Fibroblast of skin of right quadriceps (primary cell): ENCODE measurements at regions not wholly inside any gene's neighbourhood (a gene's known extent, or its start where the extent isn't known, plus 50 kb on each side); places are given as distances from the start of the nearest gene placed in this dataset.

Source experiments
- DNase-seq: peaks from one replicate; pipeline ENCODE4 v3.0.0-alpha.2; 2013

DNA sequence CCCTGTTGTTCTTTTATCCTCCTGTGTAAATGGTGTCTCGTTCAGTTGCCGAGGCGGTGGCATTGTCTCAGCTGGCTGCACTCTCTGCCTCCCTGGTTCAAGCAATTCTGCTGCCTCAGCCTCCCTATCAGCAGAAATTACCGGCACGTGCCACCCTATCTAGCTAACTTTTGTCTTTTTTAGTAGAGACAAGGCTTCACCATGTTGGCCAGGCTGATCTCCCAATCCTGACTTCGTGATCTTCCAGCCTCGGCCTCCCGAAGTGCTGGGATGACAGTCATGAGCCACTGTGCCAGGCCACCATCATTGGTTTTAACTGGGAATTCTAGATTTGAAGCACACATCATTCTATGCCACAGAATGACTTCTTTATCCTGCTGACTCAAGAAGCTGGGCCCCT is 175.3 kb upstream of the ALG10B start:
- no peak for DNase-seq

DNA sequence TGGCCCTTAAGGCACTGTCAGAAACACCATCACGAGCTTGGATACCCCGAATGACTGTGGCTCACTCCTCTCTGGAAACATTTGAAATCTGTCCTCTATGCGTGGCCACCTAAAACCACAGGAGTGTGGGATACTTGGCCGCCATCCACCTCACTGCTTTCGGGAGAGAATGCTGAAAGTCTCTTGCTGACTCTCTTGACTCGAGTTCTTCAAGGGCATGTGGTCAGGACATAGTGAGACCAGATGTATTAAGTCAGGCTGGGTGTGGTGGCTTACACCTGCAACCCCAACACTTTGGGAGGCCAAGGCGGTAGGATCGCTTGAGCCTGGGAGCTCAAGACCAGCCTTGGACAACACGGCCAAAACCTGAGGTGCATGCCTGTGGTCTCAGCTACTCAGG is 174.7 kb upstream of the ALG10B start:
- no peak for DNase-seq

DNA sequence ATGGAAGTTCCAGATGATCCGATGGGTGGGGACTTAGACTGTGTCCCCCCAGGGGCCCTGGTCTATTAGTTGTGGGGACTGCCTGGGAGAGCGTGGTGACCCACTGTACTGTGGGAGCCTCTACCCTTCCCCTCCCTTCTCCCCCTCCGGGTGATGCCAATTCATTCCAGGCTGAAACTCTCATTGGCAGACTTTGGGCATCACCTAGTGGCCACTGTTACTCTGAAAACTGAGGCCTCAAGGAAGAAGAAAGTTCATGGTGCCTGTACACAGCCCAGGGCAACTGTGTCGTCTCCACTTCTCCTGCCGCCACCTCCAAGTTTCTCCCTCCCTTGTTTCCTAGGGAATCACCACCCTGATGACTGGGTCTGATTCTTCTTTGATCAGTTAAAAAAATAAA is 173.6 kb upstream of the ALG10B start:
- no peak for DNase-seq

DNA sequence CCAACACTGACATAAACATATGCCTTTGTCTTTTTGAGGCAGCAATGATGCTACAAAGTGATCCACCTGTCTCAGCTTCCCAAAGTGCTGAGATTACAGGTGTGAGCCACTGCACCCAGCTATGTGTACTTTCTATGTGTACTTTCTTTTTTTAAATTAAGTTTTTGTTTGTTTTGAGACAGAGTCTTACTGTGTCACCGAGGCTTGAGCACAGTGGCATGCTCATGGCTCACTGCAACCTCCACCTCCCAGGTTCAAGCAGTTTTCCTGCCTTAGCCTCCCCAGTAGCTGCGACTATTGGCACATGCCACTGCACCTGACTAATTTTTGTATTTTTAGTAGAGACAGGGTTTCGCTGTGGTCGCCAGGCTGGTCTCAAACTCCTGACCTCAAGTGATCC is 172.5 kb upstream of the ALG10B start:
- DNase-seq = no peak

DNA sequence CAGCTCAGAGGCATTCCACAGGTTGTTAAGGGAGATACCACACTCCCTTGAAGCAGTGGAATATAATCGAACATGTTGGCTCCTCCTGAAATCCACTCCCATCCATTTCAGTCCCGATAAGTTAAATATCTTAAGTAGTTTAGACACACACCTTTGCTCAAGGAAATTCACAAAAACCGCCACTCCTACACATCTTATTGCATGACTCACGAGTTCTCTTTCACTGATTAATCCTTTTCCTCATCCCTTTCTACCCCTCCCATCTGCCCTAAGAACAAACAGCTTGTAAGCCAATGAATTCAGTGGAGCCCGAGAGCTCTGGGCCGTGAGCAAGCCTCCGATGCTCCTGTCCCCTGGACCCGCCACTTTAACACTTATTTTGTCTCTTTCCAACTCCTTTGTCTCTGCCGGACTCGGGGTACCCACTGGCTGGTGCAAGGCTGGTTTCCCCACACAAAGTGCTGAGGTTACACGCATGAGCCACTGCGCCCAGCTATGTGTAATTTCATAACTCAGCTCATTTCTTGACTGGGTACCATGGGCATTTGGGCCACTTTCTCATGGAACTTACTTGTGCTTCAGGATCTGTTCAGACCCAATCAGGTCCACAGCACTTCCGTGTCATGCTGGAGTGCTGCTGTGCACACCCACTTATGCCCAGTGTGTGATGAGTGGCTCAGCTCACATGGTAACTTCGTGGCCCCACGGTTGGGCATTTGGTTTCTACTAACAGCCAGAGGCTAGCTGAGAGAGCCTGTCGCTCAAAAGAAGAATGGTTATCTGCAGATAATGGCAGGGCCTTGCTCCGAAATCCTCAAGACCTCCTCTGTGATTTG is 171.8 kb upstream of the ALG10B start:
- DNase-seq = no peak

DNA sequence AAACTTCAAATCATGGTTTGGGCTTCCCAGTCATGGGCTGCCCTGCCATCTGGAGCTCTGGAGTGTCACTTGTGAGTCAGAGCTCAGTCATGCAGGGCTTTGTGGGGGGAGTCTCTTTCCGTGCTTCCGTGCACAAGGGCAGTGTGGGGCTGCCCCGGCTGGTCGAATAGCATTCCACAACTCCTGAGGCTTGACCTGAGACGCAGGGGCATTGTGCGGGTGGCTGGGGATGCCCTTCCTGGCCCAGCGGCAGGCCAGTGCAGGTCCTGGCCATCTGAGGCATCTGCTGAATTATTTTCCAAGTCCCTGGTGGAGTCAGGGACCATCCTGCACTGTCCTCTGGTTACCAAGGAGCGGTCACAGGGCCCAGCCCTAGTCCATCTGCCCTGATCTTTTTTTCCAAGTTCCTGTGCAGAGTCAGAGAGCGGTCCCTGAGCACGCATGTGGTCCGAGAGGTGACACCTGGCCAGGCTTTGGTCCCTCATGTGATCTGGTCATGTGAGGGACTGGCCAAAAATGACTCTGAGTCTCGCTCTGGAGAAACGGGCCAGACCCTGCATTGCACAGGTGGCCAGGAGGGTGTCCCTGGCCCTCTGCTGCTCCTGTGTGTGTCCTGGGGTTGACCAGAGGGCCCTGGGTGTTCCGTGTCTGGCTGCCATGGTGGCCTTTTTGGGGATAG is 167.0 kb upstream of the ALG10B start:
- no peak for DNase-seq

DNA sequence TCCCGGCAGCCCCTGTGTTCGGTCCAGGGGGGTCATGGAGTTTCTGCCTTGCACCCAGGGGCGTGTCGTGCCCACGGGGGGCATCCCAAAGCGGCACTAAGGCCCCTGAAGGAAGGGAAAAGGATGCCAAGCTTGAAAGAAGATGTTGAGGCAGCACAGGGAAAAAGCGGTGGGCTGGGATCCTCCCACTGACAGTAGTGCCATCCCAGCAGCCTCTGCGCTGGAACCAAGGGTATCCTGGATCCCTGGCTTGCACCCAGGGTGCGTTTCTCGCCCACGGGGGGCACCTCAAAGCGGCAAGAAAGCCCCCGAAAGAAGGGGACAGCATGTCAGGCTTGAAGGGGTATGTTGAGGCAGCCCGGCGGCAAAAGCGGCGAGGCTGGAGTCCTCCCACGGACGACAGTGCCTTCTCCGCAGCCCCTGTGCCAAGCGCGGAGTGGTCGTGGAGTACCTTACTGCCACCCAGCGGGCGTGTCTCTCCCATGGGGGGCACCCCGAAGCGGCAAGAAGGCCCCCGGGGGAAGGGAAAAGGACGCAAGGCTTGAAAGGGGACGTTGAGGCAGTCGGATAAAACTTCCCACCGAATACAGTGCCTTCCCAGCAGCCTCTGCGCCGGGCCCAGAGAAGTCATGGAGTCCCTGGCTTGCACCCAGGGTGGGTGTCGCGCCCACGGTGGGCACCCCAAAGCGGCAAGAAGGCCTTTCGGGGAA is 164.4 kb upstream of the ALG10B start:
- DNase-seq = no peak

DNA sequence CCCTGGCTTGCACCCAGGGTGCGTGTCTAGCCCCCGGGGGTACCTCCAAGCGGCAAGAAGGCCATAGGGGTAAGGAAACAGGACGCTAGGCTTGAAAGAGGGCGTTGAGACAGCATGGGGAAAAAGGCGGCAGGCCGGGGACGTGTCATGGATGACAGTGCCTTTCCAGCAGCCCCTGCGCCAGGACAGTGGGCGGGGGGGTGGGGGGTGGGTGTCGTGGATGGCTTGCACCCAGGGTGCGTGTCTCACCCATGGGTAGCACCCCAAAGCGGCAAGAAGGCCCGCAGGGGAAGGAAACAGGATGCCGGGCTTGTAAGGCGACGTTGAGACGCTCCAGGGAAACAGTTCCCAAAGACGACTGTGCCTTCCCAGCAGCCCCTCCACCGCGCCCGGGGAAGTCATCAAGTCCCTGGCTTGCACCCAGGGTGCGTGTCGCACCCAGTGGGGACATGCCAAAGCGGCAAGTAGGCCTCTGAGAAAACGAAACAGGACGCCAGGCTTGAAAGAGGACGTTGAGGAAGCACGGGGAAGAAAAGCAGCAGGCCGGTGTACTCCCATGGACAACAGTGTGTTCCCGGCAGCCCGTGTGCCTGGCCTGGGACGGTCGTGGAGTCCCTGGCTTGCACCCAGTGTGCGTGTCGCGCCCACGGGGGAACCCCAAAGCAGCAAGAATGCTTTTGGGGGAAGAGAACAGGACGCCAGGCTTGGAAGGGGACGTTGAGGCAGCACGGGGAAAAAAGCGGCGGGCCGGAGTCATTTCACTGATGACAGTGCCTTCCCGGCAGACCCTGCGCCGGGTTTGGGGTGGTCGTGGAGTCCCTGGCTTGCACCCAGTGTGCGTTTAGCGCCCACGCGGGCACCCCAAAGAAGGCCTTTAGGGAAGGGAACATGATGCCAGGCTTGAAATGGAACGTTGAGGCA is 163.5 kb upstream of the ALG10B start:
- DNase-seq = no peak

DNA sequence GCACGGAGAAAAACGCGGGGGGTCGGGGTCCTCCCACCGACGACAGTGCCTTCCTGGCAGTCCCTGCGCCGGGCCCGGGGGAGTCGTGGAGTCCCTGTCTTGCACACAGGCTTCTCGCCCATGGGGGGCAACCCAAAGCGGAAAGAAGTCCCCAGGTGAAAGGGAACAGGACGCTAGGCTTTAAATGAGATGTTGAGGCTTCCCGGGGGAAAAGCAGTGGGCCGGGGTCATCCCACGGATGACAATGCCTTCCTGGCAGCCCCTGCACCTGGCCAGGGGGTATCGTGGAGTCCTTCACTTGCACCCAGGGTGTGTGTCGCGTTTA is 162.9 kb upstream of the ALG10B start:
- DNase-seq = no peak

DNA sequence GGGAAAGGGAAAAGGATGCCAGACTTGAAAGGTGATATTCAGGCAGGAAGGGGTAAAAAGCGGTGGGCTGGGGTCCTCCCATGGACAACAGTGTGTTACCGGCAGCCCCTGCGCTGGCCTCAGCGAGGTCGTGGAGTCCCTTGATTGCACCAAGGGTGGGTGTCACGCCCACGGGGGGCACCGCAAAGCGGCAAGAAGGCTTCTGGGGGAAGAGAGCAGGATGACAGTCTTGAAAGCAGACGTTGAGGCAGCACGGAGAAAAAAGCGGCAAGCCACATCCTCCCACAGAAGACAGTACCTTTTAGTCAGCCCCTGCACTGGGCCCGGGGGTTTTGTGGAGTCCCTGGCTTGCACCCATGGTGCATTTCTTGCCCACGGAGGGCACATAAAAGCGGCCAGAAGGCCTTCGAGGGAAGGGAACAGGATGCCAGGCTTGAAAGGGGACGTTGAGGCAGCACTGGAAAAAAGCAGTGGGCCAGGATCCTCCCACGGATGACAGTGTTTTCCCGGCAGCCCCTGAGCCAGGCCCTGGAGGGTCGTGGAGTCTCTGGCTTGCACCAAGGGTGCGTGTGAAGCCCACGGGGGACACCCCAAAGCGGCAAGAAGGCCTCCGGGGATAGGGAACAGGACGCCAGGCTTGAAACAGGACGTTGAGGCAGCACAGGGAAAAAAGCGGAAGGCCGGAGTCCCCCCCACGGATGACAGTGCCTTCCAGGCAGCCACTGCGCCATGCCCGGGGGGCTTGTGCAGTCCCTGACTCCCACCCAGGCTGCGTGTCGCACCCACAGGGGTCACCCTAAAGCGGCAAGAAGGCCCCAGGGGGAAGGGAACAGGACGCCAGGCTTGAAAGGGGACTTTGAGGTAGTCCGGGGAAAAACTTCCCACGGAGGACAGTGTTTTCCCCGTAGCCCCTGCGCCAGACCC is 162.2 kb upstream of the ALG10B start:
- no peak for DNase-seq

DNA sequence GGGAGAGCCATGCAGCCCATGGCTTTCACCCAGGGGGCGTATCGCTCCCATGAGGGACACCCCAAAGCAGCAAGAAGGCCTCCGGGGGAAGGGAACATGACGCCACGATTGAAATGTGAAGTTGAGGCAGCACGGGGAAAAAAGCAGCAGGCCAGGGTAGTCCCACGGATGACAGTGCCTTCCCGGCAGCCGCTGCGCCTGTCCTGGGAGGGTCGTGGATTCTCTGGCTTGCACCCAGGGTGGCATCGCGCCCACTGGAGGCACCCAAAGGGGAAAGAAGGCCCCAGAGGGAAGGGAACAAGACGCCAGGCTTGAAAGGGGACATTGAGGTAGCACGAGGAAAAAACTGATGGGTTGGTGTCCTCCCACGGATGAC is 161.6 kb upstream of the ALG10B start:
- no peak for DNase-seq

DNA sequence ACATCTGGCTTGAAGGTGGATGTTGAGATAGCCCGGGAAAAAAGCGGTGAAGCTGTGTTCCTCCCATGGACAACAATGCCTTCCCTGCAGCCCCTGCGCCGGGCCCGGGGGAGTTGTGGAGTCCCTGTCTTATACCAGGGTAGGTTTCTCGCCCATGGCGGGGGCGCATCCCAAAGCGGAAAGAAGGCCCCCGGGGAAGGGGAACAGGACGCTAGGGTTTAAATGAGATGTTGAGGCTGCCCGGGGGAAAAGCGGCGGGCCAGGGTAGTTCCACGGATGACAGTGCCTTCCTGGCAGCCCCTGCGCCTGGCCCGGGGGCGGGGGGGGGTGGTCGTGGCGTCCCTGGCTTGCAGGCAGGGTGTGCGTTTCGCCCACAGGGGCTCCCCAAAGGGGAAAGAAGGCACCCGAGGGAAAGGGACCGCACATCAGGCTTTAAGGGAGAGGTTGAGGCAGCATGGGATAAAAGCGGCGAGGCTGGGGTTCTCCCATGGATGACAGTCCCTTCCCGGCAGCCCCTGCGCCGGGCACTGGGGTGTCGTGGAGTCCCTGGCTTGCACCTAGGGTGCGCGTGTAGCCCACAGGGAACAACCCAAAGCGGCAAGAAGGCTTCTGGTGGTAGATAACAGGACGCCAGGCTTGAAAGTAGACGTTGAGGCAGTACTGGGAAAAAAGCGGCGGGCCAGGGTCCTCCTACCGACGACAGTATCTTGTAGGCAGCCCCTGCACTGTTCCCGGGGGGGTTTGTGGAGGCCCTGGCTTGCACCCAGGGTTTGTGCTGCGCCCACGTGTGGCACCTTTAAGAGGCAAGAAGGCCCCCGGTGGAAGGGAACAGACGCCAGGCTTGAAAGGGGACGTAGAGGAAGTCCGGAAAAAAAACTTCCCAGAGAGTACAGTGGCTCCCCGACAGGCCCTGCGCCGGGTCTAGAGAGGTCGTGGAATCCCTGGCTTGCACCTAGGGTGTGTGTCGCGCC is 160.8 kb upstream of the ALG10B start:
- no peak for DNase-seq

DNA sequence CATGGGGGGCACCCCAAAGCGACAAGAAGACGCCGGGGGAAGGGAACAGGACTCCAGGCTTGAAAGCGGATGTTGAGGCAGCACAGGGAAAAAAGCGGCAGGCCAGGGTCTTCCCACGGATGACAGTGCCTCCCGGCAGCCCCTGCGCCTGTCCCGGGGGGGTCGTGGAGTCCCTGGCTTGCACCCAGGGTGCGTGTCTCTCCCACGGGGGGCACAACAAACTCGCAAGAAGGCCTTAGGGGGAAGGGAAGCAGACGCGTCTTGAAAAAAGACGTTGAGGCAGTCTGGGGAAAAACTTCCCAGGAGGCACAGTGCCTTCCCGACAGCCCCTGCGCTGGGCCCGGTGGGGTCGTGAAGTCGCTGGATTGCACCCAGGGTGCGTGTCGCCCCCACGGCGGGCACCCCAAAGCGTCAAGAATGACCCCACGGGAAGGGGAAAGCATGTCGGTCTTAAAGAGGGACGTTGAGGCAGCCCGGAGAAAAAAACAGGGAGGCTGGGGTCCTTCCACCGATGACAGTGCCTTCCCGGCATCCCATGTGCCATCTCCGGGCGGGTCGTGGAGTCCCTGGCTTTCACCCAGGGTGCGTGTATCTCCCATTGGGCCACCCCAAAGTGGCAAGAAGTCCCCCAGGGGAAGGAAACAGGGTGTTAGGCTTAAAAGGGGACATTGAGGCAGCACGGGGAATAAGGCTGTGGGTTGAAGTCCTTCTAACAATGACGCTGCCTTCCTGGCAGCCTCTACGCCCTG is 159.9 kb upstream of the ALG10B start:
- DNase-seq = no peak

DNA sequence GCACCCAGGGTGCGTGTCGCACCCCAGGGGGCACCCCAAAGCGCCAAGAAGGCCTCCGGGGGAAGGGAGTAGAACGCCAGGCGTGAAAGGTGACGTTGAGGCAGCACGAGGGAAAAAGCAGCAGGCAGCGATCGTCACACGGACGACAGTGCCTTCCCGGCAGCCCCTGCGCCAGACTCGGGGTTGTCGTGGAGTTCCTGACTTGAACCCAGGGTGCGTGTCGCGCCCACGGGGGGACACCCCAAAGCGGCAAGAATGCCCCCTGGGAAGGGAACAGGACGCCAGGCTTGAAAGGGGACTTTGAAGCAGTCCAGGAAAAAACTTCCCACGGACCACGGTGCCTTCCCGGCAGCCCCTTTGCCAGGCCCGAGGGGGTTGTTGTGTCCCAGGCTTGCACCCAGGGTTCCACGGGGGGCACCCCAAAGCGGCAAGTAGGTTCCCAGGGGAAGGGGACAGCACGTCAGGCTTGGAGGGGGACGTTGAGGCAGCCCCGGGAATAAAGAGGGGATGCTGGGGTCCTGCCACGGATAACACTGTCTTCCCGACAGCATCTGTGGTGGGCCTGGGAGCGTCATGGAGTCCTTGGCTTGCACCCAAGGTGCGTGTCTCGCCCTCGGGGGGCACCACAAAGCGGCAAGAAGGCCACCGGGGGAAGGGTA is 159.2 kb upstream of the ALG10B start:
- DNase-seq = no peak

DNA sequence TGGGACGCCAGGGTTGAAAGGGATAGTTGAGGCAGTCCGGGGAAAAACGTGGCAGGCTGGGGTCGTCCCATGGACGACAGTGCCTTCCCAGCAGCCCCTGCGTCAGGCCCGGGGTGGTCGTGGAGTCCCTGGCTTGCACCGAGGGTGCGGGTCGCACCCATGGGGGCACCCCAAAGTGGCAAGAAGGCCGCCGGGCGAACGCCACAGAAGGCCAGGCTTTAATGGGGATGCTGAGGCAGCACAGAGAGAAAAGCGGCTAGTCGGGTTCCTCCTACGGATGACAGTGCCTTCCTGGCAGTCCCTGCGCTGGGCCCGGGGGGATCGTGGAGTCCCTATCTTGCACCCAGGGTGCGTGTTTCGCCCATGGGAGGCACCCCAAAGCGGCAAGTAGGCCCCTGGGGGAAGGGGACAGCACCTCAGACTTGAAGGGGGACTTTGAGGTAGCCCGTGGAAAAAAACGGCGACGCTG is 158.6 kb upstream of the ALG10B start:
- no peak for DNase-seq

DNA sequence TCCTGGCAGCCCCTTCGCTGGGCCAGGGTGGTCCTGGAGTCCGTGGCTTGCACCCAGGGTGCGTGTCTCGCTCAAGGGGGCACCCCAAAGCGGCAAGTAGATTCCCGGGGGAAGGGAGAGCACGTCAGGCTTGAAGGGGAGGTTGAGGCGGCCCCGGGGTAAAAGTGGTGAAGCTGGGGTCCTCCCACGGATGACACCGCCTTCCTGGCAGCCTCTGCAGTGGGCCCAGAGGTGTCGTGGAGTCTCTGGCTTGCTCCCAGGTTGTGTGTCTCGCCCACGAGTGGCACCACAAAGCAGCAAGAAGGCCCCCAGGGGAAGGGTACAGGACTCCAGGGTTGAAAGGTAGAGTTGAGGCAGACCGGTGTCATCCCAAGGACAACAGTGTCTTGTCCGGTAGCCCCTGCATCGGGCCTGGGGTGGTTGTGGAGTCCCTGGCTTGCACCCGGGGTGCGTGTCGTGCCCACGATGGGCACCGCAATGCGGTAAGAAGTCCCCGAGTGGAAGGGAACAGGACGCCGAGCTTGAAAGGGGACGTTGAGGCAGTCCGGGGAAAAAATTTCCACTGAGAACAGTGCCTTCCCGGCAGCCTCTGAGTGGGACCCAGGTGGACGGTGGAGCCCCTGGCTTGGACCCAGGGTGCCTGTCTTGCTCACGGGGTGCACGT is 158.0 kb upstream of the ALG10B start:
- no peak for DNase-seq

DNA sequence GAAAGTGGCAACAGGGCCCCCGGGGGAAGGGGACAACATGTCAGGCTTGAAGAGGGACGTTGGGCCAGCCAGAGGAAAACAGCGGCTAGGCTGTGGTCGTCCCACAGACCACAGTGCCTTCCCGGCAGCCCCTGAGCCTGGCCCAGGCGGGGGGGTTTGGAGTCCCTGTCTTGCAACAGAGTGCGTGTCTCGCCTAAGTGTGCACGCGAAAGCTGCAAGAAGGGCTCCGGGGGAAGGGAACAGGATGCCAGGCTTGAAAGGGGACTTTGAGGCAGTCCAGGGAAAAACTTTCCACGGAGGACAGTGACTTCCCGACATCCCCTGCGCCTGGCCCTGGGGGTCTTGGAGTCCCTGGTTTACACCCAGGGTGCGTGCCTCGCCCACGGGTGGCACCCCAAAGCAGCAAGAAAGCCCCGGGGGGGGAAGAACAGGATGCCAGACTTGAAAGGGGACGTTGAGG is 157.5 kb upstream of the ALG10B start:
- no peak for DNase-seq

DNA sequence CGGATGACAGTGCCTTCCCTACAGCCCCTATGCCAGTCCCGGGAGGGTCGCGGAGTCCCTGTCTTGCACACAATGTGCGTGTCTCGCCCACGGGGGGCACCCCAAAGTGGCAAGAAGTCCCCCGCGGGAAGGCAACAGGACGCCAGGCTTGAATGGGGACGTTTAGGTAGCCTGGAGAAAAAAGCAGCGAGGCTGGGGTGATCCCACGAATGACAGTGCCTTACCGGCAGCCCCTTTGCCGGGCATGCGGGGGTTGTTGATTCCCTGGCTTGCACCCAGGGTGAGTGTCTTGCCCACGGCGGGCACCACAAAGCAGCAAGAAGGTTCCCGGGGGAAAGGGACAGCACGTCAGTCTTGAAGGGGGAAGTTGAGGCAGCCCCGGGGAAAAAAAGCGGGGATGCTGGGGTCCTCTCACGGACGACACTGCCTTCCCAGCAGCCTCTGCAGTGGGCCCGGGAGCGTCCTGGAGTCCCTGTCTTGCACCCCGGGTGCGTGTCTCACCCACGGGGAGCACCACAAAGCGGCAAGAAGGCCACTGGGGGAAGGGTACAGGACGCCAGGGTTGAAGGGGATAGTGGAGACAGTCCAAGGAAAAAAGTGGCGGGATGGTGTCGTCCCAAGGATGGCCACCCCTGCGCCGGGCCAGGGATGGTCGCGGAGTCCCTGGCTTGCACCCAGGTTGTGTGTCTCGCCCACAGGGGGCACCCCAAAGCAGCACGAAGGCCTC is 156.8 kb upstream of the ALG10B start:
- no peak for DNase-seq
